ENCODE measurements at regions not wholly inside any gene's neighbourhood (a gene's known extent, or its start where the extent isn't known, plus 50 kb on each side); places are given as distances from the start of the nearest gene placed in this dataset.

GRCh38 chr11:11069841-11070835 lies 212.3 kb upstream of the ZBED5 start (continued):
- TF ChIP-seq USF2 (IDR thresholded peaks at IDR 0.05; ENCODE audit: low read length) (no peak), E2F6 (IDR thresholded peaks at IDR 0.05) (no peak), MAFK (IDR thresholded peaks at IDR 0.05; ENCODE audit: low read depth, low read length) (no peak), FOSL1 (IDR thresholded peaks at IDR 0.05; ENCODE audit: insufficient read depth, low read depth, low read length) (no peak), RNF2 (IDR thresholded peaks at IDR 0.05; ENCODE audit: borderline replicate concordance, low read depth, low read length, missing control alignments, poor library complexity, severe bottlenecking) (no peak), CHD1 (IDR thresholded peaks at IDR 0.05; ENCODE audit: low read depth, low read length) (no peak)

All from H1 (cell line).